ENCODE measurements at regions not wholly inside any gene's neighbourhood (a gene's known extent, or its start where the extent isn't known, plus 50 kb on each side); places are given as distances from the start of the nearest gene placed in this dataset.

- DNase-seq (ENCODE audit: low spot score): no peak
Observed at GRCh38 chr6:137734005-137734874, 132.8 kb upstream of the TNFAIP3 start.

DNA sequence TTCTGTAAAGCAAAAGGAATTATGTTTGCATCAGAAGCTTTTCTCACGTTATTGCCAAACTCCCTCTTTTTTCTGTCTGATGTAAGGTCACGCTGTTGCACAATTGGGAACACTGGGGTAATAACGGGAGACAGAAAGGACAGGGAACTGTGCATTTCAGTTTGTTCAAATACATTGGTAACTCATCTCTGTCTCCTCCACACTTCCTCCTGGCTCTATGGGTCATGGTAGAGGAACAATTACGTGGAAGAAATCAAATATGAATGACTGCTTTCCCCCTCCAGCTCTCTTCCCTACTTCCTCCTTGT lies 132.2 kb upstream of the TNFAIP3 start:
- no peak for DNase-seq (ENCODE audit: low spot score)

- DNase-seq (ENCODE audit: low spot score): no peak
Observed at GRCh38 chr6:137736048-137736818, 130.8 kb upstream of the TNFAIP3 start.

DNA sequence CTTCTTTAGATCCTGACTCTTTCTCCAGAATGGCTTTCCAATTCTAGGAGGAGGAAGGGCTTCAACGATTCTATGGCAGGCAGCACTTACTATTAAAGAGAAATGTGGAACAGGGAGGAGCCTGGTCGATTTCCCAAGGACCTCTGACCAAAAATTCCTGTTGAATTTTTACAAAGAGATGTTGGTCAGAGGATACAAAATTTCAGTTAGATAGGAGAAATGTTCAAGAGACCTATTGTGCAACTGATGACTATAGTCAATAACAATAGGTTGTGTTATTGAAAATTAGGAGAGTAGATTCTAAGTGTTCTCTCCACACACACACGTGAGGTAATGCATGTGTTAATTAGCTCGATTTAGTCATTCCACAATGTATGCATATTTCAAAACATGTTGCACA lies 130.1 kb upstream of the TNFAIP3 start:
- DNase-seq (ENCODE audit: low spot score): no peak

DNA sequence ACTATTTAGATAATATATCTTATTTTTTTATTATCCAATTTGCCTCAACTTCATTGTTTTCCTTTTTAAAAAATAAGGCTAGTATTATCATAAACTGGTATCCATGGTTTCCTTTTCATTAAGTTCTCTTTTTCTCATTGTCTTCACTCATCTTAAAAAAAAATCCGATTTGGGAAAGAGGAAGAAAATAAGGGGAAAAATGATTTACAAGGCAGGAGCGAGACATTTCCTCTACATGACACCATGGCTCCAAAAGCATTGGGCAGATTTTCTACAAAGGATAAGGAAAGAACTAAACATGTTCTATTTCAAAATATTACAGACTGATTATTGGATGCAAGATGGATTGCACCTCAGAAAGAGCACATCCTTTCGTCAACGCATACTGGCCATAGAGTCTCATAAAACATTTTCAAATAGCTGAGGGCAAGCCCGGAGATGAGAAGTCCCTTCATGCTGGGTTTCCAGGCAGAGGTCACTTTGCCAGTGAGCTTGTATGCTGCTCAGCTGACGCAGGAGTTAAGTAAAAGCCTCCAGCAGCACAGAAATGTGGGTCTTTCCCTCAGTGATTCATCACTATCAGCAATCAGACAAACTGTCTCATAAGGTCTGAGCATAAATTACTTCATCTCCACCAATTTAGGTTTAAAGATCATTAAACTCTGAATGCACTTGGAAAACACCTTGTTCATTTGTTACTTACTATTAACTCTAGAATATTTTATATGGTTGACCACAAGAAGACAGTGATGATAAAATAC lies 129.0 kb upstream of the TNFAIP3 start:
- no peak for DNase-seq (ENCODE audit: low spot score)

GRCh38 chr6:137738931-137739504 lies 128.0 kb upstream of the TNFAIP3 start:
- DNase-seq (ENCODE audit: low spot score): no peak

DNA sequence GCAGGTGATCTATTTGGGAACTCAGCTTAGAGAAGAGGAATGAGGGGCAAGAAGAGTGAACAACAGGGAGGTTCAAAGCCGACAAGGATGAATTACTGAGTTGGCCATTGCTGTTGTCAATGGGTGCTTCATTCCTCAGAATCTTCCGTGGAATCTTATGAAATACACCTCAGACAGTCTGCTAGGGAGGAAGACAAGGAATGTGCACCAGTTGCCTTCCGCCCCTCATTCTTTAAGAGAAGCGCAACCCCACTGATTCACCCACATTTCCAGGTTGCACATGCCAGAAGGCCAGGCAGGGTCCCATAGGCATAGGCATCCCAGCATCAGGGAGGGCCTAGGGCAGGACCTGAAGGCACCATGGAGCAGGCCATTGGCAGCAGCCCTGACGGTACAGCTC lies 127.5 kb upstream of the TNFAIP3 start:
- no peak for DNase-seq (ENCODE audit: low spot score)

GRCh38 chr6:137740091-137740755 lies 126.8 kb upstream of the TNFAIP3 start:
- no peak for DNase-seq (ENCODE audit: low spot score)

- DNase-seq (ENCODE audit: low spot score): no peak
Observed at GRCh38 chr6:137740967-137741761, 125.9 kb upstream of the TNFAIP3 start.

DNA sequence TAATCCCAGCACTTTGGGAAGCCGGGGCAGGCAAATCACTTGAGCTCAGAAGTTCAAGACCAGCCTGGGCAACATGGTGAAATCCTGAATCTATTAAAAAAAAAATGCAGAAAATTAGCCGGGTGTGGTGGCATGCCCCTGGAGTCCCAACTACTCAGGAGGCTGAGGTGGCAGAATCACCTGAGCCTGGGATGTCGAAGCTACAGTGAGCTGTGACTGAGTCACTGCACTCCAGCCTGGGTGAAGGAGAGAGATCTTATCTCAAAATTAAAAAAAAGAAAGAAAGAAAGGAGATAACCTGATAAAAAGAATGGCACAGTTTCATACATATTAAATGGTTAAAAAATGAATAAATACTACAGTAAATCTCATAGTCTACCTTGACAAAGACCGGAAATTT lies 123.6 kb upstream of the TNFAIP3 start:
- no peak for DNase-seq (ENCODE audit: low spot score)

GRCh38 chr6:137744877-137745276 lies 122.2 kb upstream of the TNFAIP3 start:
- DNase-seq (ENCODE audit: low spot score): no peak

DNA sequence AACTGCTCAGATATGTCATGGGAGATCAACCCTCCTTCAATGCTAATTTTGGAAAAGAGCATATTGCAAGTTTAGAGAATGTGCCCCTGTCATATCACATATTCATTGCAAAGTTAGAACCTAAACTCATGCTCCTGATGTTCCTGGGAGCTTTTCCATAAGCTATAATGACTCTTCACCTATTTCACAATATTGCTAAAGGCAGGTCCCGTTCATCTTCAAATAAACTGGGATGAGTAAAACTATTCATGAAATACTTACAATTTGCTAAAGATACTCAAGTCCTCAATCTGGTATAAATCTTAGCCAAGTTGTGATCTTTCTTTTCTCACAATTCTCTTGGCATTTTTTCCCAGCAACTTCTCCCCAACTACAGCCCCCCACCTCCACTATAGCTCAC lies 121.7 kb upstream of the TNFAIP3 start:
- DNase-seq (ENCODE audit: low spot score): no peak

GRCh38 chr6:137746264-137746663 lies 120.8 kb upstream of the TNFAIP3 start:
- DNase-seq (ENCODE audit: low spot score): no peak

DNA sequence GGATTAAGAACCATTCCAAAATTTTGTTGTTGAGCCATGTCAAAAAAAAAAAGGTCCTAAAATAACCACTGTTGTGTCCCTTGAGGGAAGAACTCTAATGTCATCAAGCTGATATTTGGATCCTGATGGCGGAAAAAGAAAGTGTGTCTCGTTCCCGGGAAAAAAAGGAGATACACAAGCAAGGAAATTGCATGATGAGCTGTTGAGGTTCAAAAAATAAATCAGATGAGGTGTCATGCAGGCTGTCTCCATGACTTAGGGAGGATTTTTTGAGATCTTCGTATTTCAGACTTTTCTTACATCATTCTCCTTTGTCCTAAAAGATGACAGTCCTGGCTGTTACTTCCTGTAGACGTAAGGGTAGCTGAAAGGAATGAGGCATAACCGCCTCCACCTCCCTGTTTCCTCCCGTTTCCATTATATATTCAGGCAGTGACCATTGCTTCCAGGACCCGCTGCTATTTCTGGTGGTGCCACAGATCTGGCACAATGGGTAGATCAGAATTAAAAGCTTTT lies 117.3 kb upstream of the TNFAIP3 start:
- no peak for DNase-seq (ENCODE audit: low spot score)

GRCh38 chr6:137750297-137750696 lies 116.8 kb upstream of the TNFAIP3 start:
- DNase-seq (ENCODE audit: low spot score): no peak

DNA sequence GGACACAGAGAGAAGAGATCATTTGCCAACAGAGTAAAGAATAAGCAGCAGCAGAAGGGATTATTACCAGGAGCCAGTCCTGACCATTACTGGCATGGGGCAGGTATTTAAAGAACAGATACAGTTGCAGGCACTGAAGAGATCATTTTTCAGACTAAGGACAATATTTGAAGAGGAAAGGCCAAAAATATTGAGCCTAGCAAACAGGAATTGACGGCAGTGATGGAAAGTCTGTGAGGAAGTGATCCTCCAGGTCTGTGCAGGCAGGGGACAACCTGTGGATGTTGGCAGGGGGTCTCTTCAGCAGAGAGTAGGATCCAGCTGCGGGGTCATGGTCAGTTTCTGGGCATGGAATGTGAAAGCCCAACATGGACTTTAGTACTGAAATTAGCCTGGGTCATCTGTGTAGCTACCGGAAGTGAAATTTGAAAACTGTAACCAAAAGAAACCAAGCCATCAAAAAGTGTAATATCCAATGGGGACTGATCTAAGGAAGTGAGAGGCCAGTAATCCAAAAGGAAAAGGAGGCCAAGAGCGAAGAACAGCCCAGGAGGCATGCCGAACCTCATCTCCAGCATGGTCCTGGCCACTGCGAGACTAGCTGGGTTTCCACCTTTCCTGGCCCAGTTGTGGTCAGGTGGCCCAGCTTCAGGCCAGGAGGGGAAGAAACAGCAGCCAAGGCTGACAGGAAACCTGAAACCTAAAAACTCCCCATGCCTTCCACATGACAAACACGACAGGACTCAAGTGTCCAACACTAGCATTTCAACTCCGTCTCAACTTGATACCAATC lies 115.1 kb upstream of the TNFAIP3 start:
- no peak for DNase-seq (ENCODE audit: low spot score)

- no peak for DNase-seq (ENCODE audit: low spot score)
Observed at GRCh38 chr6:137754366-137754765, 112.7 kb upstream of the TNFAIP3 start.

- no peak for DNase-seq (ENCODE audit: low spot score)
Observed at GRCh38 chr6:137754866-137755265, 112.2 kb upstream of the TNFAIP3 start.

GRCh38 chr6:137755284-137755683 lies 111.8 kb upstream of the TNFAIP3 start:
- no peak for DNase-seq (ENCODE audit: low spot score)

DNA sequence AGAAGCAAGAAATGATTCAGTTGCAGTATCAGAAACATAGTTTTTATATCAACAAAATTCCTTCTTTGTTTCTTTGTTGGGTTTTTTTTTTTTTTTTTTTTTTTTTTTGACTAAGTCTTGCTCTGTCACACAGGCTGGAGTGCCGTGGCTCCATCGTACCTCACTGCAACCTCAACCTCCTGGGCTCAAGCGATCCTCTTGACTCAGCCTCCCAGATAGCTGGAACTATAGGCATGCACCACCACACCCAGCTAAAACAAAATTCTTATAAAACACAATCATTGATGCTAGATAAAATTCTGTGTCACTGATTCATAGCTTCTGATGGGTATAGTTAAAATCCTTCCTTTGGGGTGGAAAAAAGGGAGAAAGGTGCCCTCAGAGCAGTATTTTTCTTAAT lies 110.3 kb upstream of the TNFAIP3 start:
- DNase-seq (ENCODE audit: low spot score): no peak

Measured in globus pallidus (tissue), 1 donor.